HG02884 (cell line): ENCODE measurements at regions not wholly inside any gene's neighbourhood (a gene's known extent, or its start where the extent isn't known, plus 50 kb on each side); places are given as distances from the start of the nearest gene placed in this dataset.

ENCODE experiments used
- ATAC-seq: cut with Tn5 transposase; IDR thresholded peaks from one replicate; pipeline ENCODE4 v1.9.1; 2021; ENCODE audit warnings: mild to moderate bottlenecking, moderate library complexity; ENCODE audit not compliant: unreplicated experiment

DNA sequence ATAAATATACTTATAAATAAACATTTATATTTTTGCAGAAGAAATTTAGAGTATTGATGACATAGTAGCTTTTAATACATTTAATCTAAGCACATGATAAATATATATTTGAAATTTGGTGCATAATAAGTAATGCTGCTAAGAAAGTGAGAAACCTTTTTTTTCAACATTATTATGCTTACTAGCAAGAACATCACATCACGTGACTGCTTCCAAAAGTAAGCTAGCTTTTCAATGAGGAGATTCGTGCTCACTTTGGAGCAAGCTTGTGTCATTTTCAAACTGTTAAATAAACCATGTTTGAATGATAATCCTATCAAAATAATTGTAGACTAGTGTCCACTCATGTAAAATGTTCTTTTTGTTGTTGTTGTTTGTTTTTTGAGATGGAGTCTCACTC is 109.0 kb upstream of the SLC4A7 start:
- no peak for ATAC-seq

DNA sequence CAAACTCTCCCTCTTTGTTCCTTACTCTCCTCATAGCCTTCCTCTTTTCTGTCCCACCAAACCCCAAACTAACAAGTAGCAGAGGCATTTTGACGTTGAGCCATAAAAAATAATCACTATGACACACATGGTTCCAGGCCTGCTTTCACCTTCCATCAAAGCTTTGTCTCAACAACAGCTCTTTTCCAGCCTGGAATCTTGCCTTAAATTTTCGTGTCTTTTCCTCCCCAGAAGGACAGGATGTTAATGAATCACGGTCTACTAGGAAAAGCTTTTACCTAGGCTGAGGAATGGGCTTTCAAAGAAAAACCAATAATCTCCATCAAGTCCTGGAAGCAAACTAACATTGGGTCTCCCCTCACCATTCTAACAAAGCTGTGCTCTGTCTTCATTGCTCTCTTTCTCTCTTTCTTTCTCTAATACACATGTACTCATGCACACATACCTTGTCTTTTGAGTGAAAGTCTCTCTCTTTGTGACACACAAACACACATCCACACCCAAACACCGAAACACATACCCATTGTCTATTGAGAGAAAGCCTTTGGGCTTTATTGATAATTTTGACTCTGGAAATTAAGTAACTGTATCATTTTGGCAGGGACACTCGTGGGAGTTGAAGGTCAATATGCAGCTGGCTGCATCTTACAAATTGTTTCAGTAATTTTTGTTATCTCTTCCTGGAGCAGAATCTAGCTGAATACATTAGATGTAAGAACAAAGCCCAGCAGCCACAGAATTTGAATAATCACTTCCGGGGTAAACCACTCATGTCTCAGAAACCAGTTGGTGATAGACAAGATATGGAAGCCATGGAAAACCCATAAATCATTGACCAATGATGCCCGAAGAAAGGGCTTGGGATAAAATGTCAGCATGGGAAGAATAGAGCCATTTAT is 107.4 kb upstream of the SLC4A7 start:
- ATAC-seq, result no peak

DNA sequence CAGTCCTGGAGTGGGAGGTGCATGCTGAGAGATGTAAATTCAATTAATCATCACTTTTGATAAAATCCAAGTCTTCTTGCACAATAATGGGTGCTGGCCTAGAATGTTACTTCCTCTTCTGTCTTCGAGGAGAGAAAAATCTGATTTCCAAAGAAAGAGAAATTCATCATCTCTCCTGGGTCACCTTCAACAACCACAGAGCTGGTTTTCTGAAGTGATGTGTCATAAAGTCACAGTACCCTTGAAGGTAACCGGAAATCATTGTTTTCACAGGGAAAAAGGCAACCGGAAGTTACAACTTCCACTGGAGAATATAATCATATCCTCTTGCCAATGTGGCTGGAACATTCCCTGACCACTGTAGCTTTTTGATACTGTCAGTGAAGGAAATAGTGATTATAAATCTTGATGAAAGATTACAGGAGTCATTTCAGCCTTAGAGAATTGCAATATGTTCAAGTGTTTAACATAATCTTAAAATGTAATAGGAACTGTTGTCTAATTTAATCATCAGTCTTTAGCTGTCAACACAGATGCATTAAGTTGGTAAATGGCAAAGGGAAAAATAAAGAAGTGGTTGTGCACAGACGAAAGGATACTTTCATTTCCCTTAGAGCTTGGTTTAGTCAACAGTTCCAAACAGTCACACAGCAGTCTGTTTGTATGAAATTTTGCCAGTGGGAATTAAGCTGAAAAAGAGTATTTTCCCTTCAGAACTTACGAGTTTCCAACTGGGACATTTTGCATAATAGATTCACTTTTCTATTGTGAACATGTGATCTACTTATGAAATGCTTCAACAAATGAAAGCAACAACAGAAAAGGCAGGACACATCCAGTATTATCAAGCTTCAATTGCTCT is 106.5 kb upstream of the SLC4A7 start:
- ATAC-seq, result no peak

DNA sequence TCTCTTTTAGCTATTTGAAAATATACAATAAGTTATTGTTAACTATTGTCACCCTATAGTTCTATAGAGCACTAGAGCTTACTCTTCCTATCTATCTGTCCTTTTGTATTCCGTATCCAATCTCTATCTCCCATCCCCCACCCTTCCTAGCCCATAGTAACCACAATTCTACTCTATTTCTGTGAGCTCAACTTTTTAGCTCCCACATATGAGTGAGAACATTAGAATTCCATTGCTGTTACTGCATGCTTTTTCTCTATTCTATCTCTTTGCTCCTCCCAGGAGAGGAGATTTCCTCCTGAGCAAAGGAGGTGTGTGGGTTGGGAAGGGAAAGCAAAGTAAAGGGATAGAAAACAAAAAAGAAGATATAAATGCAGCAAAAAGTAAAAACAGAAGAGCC is 105.6 kb upstream of the SLC4A7 start:
- no peak for ATAC-seq

DNA sequence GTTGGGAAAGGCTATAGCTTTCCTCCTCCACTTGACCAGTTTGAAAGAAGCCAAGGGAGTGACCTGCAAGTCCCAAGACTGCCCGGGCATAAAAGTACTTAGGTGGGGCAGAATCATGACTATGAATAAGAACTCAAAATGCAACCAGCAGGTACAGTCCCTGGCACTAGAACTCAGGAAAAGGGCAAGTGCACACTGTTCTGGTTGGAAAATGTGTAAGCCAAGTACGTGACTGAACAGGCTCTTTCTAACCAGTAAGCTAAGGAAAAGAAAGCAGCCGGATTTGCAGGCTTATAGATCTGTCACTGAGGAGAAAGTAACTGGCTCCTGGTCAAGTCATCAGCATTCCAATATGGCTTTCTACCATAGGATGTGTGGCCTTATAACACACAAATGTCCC is 101.2 kb upstream of the SLC4A7 start:
- no peak for ATAC-seq

DNA sequence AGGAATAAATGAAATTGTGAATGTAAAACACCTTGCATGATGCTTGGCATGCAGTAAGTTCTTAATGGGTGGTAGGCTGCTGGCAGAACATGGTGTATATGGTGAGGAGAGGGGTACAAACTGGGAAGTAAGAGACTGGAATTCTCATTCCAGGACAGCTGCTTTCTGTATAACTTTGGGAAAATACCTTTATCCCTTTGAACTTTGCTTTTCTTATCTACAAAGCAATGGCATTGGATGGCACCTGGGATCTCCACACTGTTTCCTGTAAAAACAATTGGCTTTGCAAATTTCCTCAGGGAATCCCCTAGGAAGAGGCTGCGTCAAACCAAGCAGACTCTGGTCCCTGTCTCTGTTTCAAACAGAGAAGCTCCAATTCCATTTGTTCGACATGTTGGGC is 100.7 kb upstream of the SLC4A7 start:
- no peak for ATAC-seq

DNA sequence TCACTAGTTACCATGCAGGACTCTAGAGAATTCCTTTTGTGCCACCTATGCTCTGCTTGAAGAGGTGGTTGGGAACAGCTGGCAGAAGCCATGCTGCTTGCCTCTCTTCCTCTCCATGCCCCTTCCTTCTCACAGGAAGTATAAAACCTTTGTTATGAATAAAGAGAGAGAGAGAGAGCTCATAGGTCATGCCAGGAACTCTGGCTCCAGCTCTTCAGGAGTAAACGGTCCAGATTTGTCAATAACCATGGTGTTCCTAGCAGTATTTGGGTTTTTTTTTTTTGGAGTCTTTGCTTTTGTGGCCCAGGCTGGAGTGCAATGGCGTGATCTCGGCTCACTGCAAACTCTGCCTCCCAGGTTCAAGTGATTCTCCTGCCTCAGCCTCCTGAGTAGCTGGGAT is 97.7 kb upstream of the SLC4A7 start:
- ATAC-seq, result no peak

DNA sequence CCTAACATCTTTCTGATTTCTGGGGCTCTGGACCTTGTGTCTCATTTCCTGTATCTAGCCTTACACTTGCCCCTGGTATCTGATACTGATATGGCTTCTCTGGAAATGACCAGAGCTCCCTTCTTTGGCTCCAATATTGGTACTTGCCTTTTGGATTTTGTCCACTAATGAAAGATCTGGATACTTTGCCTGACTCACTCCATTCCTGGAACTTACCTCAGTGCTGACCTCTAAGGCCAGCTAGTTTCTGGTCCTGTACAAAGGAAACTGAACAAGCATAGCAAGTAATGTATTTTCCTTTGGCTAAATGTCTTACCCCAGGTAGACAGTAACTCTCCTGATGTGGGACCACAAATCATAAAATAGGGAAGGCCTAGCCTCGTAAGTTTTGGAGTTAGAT is 93.8 kb upstream of the SLC4A7 start:
- ATAC-seq, result no peak

DNA sequence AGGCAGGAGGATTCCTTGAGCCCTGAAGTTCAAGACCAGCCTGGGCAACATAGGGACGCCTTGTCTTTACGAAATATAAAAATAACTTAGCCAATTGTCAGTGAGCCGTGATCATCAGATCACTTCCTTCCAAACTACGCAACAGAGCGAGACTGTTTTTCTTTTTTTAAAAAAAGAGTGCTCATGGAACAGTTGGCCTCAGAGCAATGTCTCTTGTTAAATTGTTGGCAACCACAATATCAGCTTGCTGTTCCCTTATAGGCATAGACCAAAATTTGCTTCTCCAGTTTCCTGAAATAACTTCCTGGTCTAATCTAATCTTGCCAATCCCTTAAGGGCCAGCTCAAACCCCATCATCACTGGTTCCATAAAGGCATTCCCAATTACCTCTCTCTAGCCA is 93.3 kb upstream of the SLC4A7 start:
- no peak for ATAC-seq

DNA sequence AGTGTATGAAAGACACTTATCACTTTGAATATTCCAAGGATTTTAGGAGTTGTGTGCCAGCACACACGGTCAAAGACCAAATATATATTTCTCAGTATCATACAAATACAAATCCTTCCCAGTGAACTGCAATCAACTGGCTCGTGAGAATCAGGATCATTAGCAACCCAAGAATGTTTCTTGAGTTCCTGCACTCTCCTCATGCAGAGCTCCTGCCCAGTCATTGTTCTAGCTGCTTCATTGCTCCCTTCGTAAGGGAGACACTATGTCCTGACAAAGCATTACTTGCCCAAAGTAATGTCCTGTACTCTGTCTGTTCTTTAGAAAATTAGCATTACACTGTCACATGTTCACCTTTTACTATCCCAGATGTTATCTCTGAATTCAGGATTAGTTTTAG is 92.0 kb upstream of the SLC4A7 start:
- ATAC-seq, result no peak

DNA sequence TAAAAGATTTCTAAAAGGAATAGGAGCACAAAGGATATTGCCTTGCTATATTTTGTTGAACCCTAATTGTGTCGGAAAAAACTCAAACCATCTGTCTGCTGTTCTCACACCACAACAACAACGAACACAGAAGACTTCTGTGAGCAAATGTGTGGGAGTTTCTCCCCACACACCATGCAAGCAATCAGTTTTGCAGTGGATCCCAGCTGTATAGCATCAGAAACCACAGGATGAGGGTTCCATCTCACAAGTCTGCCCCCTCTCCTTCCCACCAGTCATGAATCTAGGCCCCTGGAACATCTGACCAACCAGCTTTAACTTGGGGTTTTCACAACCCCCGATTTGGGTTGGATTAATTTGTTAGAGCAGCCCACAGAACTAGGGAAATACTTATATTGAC is 91.3 kb upstream of the SLC4A7 start:
- ATAC-seq, result no peak

DNA sequence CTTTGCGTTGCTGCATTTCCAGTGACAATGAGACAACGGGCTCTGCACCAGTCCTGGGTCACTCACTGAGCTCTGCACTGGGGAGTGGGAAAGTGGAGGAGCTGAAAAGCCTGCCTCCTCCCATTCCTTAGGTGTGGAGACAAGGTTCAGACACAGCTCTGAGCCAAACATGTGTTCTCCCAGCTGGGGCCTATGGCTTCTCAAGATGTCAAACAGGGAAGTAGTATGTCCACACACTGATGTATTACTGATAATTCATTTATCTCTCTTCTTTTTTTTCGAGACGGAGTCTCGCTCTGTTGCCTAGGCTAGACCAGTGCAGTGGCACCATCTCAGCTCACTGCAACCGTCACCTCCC is 90.2 kb upstream of the SLC4A7 start:
- no peak for ATAC-seq

DNA sequence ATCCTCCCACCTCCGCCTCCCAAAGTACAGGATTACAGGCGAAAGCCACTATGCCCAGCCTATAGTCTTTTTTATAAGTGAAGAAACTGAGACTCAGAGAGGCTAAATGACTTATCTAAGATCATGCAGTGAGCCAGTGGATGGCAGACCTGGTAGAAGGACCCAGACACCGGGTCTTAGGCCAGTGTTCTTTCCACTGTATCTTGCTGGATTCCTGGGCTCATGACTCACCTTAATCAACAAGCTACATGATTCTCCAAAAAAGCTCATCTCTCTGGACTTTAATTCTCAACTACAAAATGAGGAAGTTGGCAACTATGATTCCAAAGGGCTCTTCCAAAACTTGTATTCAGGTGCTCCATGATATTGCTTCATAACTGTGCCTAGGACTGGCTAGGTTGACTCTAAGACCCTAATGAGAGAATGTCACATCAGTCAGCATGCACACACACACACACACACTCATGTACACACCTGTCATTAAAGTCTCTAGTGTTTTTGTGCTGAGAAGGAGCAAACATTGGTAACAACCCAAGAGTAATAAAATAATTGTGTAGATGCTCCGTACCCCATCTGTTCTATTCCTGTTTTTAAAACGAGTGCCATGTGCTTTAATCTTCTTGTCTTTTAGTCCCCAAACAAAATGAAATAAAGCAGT is 89.7 kb upstream of the SLC4A7 start:
- ATAC-seq, result no peak

DNA sequence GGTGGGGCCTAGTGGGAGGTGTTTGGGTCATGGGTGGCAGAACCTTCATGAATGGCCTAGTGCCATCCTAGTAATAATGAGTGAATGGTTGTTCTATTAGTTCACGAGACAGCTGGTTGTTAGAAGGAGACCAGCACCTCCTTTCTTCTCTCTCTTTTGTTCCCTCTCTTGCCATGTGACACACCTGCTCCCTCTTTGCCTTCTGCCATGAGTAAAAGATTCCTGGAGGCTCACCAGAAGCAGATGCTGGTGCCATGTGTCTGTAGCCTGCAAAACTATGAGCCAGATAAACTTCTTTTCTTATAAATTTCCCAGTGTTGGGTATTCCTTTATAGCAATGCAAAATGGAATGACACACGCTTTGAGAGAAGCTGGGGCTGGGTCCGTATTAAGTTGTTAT is 89.0 kb upstream of the SLC4A7 start:
- ATAC-seq, result no peak

DNA sequence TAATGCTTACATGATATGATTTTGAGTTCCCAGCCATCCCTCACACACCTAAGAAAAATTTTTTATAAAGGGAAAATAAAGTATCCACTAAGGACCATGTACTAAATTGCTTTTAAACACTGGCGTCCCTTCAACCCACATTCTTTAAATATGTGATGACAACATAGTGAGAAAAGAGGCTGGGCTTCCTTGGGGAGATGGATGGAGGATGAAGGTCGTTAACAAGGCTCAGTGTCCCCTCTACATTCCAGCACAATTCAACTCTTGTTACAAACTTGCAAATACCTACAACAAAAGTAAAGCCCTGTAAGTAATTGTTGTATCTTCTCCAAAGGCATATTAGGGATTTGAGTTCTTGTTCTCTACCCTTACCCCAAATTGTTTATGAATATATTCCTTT is 87.2 kb upstream of the SLC4A7 start:
- ATAC-seq, result no peak

DNA sequence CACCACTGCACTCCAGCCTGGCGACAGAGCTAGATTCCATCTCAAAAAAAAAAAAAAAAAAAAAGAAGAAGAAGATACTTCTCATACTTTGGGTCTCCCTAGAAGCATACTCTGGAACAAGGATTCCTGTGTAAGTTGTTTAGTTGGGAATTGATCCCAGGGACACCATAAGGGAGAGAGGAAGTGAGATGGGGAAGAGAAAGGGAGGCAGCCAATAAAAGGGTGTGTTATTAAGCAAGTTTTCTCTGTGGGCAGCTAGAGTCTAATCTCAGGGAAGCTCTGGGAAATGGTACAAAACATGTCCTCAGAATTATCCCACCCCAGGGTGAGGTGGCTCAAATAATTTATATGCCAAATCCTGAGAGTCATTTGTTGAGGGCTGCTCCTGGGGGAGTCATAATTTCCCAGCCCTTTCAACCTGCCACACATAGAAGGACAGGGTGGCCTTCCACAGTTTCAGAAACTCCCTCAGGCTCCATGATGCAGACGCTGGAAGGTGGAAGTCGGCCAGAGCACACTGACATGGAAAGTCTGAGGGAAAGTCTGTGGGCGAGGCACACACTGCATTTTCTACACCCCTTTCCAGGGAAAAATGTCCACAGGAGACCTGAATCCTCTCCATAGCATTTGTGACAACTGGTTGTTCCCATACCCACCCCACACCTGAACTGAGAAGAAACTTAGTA is 86.4 kb upstream of the SLC4A7 start:
- ATAC-seq, result no peak

DNA sequence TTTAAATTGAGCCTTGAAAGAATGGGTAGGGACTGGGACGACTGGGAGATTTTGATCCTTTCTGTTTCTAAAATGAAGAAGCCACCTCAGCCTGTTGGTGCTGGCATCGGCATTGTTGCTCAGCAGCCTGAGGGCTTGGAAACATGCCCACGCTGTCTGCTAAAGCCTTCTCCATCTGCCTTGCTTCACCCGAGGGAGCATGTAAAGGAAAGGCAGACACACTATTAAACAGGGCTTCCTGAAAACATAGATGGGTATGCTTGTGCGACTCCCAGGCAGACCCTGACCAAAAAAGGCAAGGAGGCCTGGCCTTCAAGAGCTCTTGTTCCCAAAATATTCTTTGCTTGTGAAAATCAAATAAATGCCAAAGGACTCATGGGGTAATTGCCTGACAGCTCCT is 84.2 kb upstream of the SLC4A7 start:
- no peak for ATAC-seq

DNA sequence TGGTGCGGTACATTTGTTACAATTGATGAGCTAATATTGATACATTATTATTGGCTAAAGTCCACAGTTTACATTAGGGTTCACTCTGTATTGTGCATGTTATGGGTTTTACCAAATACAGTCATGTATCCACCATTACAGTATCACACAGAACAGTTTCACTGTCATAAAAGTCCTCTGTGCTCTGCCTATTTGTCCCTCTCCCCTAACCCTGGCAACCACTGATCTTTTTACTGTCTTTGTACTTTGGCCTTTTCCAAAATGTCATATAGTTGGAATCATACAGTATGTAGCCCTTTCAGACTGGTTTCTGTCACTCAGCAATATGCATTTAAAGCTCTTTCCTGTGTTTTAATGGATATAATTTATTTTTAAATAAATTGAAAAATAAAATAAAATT is 83.1 kb upstream of the SLC4A7 start:
- no peak for ATAC-seq

DNA sequence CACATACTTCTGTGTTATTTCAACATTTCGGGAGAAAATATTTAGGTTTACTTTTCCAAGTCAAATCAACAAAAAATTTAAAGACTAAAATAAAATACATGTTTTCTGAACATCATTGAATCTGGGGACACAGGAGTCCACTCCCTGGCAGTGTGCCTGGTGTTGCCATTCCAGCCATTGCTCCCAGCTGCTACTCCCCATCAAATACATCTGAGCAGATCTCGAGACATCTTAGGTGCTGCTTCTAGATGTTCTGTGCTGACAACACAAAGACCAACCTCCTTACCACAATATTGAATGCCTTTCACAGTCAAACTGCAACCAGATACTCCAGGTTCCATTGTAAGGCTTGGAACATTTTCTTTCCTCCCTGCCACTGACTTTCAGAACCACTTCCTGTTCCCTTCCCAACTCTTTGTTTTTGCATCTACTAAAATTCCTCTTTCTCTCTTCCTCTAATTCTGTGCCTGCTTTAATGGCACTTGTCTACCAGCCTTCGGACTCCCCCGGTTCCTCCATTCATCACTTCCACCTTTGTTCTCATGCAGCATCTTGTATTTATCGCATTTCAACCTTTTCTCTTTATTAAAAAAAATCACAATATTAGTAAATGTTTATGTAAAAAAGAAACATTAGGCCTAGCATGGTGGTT is 81.1 kb upstream of the SLC4A7 start:
- ATAC-seq, result no peak

DNA sequence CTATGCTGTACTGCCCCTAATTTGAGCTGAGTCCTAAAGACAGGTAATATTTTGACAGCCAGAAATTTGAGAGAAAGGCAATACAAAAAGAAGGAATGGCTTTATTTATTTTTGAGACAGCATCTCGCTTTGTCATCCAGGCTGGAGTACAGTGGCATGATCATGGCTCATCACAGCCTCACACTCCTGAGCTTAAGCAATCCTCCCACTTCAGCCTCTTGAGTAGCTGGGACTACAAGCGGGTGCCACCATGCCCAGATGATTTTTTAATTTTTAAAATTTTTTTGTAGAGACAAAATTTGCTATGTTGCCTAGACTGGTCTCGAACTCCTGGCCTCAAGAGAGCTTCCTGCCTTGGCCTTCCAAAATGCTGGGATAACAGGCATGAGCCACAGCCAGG is 77.4 kb upstream of the SLC4A7 start:
- no peak for ATAC-seq
